GM23338 (cell line): ENCODE measurements at regions not wholly inside any gene's neighbourhood (a gene's known extent, or its start where the extent isn't known, plus 50 kb on each side); places are given as distances from the start of the nearest gene placed in this dataset.

Source experiments
- ATAC-seq: fragments of 200-7000 bp; cut with Tn5 transposase; 3 replicates; pipeline ENCODE4 v1.9.1; 2020
- DNase-seq: peaks from one replicate; pipeline ENCODE4 v3.0.0-alpha.2; 2015; ENCODE audit warnings: low spot score
- H2AFZ ChIP-seq: fragments of 200-600 bp; sonication (generic); 2 replicates; pipeline ENCODE4 v1.8.0; 2016; ENCODE audit warnings: antibody characterized with exemption, mild to moderate bottlenecking, moderate library complexity
- H3F3A ChIP-seq: fragments of 200-600 bp; sonication (generic); replicated peaks from 2 replicates; pipeline ENCODE4 v1.8.0; 2017; ENCODE audit warnings: antibody characterized with exemption, mixed run types, low read depth
- H3K27ac ChIP-seq: fragments of 200-600 bp; sonication (generic); 2 replicates; pipeline ENCODE4 v1.6.1; 2016; ENCODE audit warnings: low read depth
- H3K27me3 ChIP-seq: fragments of 200-600 bp; sonication (generic); 2 replicates; pipeline ENCODE4 v1.8.0; 2016; ENCODE audit warnings: mild to moderate bottlenecking, mixed run types, moderate library complexity; ENCODE audit not compliant: insufficient read depth
- H3K36me3 ChIP-seq: fragments of 200-600 bp; sonication (generic); 2 replicates; pipeline ENCODE4 v1.8.0; 2016; ENCODE audit warnings: mild to moderate bottlenecking; ENCODE audit not compliant: insufficient read depth
- H3K4me1 ChIP-seq: fragments of 200-600 bp; sonication (generic); 2 replicates; pipeline ENCODE4 v1.8.0; 2016; ENCODE audit warnings: mild to moderate bottlenecking, moderate library complexity; ENCODE audit not compliant: insufficient read depth
- H3K4me2 ChIP-seq: fragments of 200-600 bp; sonication (generic); 2 replicates; pipeline ENCODE4 v1.7.1; 2017; ENCODE audit warnings: mixed run types
- H3K4me3 ChIP-seq: fragments of 200-600 bp; sonication (generic); 2 replicates; pipeline ENCODE4 v1.6.1; 2016; ENCODE audit warnings: mixed run types
- H3K79me2 ChIP-seq: fragments of 200-600 bp; sonication (generic); replicated peaks from 2 replicates; pipeline ENCODE4 v1.8.0; 2017; ENCODE audit warnings: mild to moderate bottlenecking; ENCODE audit not compliant: insufficient read depth
- H3K9me2 ChIP-seq: fragments of 200-600 bp; sonication (generic); 2 replicates; pipeline ENCODE4 v1.8.0; 2017; ENCODE audit not compliant: insufficient read depth
- H4K20me1 ChIP-seq: fragments of 200-600 bp; sonication (generic); replicated peaks from 2 replicates; pipeline ENCODE4 v1.8.0; 2017; ENCODE audit warnings: mild to moderate bottlenecking; ENCODE audit not compliant: insufficient read depth
- H3K27ac Mint-ChIP-seq: 2 replicates; pipeline ENCODE4 v1.8.0; 2020; ENCODE audit warnings: inconsistent platforms, mild to moderate bottlenecking, moderate library complexity, mixed read lengths
- H3K27me3 Mint-ChIP-seq: 3 replicates; pipeline ENCODE4 v1.8.0; 2022; ENCODE audit warnings: low read depth, mild to moderate bottlenecking, moderate library complexity, mixed read lengths, inconsistent platforms; ENCODE audit not compliant: insufficient read depth, poor library complexity
- H3K36me3 Mint-ChIP-seq: 3 replicates; pipeline ENCODE4 v1.8.0; 2021; ENCODE audit warnings: low read depth, mild to moderate bottlenecking, inconsistent platforms, moderate library complexity, mixed read lengths
- H3K4me1 Mint-ChIP-seq: 3 replicates; pipeline ENCODE4 v1.8.0; 2020; ENCODE audit warnings: mild to moderate bottlenecking, inconsistent platforms, mixed read lengths
- H3K4me3 Mint-ChIP-seq: 3 replicates; pipeline ENCODE4 v1.8.0; 2021; ENCODE audit warnings: moderate library complexity, mild to moderate bottlenecking, inconsistent platforms, mixed read lengths
- H3K9me3 Mint-ChIP-seq: 3 replicates; pipeline ENCODE4 v1.8.0; 2020; ENCODE audit warnings: moderate library complexity, mild to moderate bottlenecking, inconsistent platforms, mixed read lengths
- CREB1 ChIP-seq: fragments of 250-450 bp; sonication (Bioruptor Pico); IDR thresholded peaks from 2 replicates; pipeline ENCODE4 v1.5.0; 2020; ENCODE audit warnings: low read depth, mild to moderate bottlenecking, moderate library complexity
- EZH2 ChIP-seq: fragments of 200-600 bp; sonication (generic); IDR thresholded peaks from one replicate; pipeline ENCODE4 v1.8.0; 2017; ENCODE audit warnings: antibody characterized with exemption, mild to moderate bottlenecking, low read depth; ENCODE audit not compliant: unreplicated experiment
- NANOG ChIP-seq: IDR thresholded peaks from 2 replicates; pipeline ENCODE4 v1.6.1; 2016; ENCODE audit warnings: antibody characterized with exemption, borderline replicate concordance
- POLR2AphosphoS5 ChIP-seq: IDR thresholded peaks from 2 replicates; pipeline ENCODE4 v1.6.1; 2016; ENCODE audit warnings: antibody characterized with exemption, low read depth
- ZNF114 ChIP-seq: fragments of 250-450 bp; sonication (Bioruptor Pico); IDR thresholded peaks from 2 replicates; pipeline ENCODE4 v1.5.0; 2020; ENCODE audit warnings: mild to moderate bottlenecking, moderate library complexity
- ZNF331 ChIP-seq: fragments of 250-450 bp; sonication (Bioruptor Pico); IDR thresholded peaks from 2 replicates; pipeline ENCODE4 v1.5.0; 2020; ENCODE audit warnings: low read depth, mild to moderate bottlenecking, moderate library complexity
- TF ChIP-seq, protein P1 (sequence below): fragments of 250-450 bp; sonication (Bioruptor Pico); IDR thresholded peaks from 2 replicates; pipeline ENCODE4 v1.5.0; 2020; ENCODE audit warnings: mild to moderate bottlenecking, moderate library complexity
- TF ChIP-seq, protein P2 (sequence below): IDR thresholded peaks from 2 replicates; pipeline ENCODE4 v1.6.1; 2016; ENCODE audit warnings: antibody characterized with exemption

DNA sequence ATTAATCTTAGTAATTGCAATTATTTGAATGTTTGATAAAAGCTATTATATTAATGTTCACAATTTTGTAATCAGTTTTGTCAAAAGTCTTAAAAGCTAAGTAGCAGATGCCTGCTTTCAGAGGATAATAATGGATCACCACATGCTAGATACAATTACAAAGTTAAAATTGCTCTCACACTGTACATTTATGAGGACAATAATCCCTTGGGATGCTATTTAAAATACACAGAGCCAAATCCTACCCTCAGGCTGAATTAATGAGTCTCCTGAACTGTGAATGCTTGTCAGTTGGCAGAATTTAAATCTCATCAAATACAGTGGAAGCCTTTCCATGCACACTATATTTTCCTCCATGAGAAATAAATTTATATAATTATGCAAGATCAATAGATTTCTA, 153.3 kb upstream of the SYNCRIP start (continued):
- TF ChIP-seq, protein P1, sequence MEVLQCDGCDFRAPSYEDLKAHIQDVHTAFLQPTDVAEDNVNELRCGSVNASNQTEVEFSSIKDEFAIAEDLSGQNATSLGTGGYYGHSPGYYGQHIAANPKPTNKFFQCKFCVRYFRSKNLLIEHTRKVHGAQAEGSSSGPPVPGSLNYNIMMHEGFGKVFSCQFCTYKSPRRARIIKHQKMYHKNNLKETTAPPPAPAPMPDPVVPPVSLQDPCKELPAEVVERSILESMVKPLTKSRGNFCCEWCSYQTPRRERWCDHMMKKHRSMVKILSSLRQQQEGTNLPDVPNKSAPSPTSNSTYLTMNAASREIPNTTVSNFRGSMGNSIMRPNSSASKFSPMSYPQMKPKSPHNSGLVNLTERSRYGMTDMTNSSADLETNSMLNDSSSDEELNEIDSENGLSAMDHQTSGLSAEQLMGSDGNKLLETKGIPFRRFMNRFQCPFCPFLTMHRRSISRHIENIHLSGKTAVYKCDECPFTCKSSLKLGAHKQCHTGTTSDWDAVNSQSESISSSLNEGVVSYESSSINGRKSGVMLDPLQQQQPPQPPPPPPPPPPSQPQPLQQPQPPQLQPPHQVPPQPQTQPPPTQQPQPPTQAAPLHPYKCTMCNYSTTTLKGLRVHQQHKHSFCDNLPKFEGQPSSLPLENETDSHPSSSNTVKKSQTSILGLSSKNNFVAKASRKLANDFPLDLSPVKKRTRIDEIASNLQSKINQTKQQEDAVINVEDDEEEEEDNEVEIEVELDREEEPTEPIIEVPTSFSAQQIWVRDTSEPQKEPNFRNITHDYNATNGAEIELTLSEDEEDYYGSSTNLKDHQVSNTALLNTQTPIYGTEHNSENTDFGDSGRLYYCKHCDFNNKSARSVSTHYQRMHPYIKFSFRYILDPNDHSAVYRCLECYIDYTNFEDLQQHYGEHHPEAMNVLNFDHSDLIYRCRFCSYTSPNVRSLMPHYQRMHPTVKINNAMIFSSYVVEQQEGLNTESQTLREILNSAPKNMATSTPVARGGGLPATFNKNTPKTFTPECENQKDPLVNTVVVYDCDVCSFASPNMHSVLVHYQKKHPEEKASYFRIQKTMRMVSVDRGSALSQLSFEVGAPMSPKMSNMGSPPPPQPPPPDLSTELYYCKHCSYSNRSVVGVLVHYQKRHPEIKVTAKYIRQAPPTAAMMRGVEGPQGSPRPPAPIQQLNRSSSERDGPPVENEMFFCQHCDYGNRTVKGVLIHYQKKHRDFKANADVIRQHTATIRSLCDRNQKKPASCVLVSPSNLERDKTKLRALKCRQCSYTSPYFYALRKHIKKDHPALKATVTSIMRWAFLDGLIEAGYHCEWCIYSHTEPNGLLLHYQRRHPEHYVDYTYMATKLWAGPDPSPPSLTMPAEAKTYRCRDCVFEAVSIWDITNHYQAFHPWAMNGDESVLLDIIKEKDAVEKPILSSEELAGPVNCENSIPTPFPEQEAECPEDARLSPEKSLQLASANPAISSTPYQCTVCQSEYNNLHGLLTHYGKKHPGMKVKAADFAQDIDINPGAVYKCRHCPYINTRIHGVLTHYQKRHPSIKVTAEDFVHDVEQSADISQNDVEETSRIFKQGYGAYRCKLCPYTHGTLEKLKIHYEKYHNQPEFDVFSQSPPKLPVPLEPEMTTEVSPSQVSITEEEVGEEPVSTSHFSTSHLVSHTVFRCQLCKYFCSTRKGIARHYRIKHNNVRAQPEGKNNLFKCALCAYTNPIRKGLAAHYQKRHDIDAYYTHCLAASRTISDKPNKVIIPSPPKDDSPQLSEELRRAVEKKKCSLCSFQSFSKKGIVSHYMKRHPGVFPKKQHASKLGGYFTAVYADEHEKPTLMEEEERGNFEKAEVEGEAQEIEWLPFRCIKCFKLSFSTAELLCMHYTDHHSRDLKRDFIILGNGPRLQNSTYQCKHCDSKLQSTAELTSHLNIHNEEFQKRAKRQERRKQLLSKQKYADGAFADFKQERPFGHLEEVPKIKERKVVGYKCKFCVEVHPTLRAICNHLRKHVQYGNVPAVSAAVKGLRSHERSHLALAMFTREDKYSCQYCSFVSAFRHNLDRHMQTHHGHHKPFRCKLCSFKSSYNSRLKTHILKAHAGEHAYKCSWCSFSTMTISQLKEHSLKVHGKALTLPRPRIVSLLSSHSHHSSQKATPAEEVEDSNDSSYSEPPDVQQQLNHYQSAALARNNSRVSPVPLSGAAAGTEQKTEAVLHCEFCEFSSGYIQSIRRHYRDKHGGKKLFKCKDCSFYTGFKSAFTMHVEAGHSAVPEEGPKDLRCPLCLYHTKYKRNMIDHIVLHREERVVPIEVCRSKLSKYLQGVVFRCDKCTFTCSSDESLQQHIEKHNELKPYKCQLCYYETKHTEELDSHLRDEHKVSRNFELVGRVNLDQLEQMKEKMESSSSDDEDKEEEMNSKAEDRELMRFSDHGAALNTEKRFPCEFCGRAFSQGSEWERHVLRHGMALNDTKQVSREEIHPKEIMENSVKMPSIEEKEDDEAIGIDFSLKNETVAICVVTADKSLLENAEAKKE (CRISPR knock-in tag): no peak
- TF ChIP-seq NANOG (no peak), POLR2AphosphoS5 (no peak), ZNF114 (CRISPR knock-in tag) (no peak)

DNA sequence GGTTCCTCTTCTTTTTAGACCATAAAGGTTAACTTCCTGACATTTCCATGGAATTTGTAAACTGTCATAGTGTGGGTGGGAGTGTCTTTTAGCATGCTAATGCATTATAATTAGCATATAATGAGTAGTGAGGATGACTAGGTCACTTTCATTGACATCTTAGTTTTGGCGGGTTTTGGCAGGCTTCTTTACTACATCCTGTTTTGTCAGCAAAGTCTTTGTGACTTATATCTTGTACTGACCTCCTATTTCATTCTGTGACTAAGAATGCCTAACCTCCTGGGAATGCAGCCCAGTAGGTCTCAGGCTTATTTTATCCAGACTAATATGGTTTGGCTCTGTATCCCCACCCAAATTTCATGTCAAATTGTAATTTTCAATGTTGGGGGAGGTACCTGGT, 149.6 kb upstream of the SYNCRIP start:
- H3K9me3 Mint-ChIP-seq: peaks cover 31% of the 10 kb centered on the region
- Histone ChIP-seq H4K20me1 (no peaks in the 10 kb centered on the region), H3K27me3 (no peaks in the 10 kb centered on the region), H2AFZ (no peak overlapping the region), H3K4me1 (no peaks in the 10 kb centered on the region), H3K79me2 (no peaks in the 10 kb centered on the region), H3F3A (no peaks in the 10 kb centered on the region), H3K4me2 (no peak overlapping the region), H3K27ac (no peak overlapping the region), H3K4me3 (no peak overlapping the region), H3K36me3 (no peaks in the 10 kb centered on the region), H3K9me2 (0 out of 2 replicates have a peak, but pooled peaks cover 6% of the 10 kb centered on the region)
- H3K27ac Mint-ChIP-seq: peak overlapping the region; percentile 63; the same call in 1 of the 2 replicates
- ATAC-seq (no peak), DNase-seq (no peak)
- H3K27me3 Mint-ChIP-seq: peaks cover 1% of the 10 kb centered on the region
- no peaks in the 10 kb centered on the region for H3K4me1 Mint-ChIP-seq
- H3K4me3 Mint-ChIP-seq: no peak overlapping the region
- peaks cover 8% of the 10 kb centered on the region for H3K36me3 Mint-ChIP-seq
- TF ChIP-seq, protein P1 (CRISPR knock-in tag): no peak
- TF ChIP-seq CREB1 (CRISPR knock-in tag) (no peak), ZNF331 (CRISPR knock-in tag) (no peak), EZH2 (no peak)
- TF ChIP-seq, protein P2, sequence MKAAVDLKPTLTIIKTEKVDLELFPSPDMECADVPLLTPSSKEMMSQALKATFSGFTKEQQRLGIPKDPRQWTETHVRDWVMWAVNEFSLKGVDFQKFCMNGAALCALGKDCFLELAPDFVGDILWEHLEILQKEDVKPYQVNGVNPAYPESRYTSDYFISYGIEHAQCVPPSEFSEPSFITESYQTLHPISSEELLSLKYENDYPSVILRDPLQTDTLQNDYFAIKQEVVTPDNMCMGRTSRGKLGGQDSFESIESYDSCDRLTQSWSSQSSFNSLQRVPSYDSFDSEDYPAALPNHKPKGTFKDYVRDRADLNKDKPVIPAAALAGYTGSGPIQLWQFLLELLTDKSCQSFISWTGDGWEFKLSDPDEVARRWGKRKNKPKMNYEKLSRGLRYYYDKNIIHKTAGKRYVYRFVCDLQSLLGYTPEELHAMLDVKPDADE: no peak
